ENCODE measurements at regions not wholly inside any gene's neighbourhood (a gene's known extent, or its start where the extent isn't known, plus 50 kb on each side); places are given as distances from the start of the nearest gene placed in this dataset.

GRCh38 chr4:11081006-11081405, 347.7 kb downstream of the HS3ST1 start:
- H4K91ac ChIP-seq (ENCODE audit: insufficient read depth, low read depth, low read length), result no peak overlapping the region
- CTCF ChIA-PET, result no interaction called here
- DNase-seq, result no peak

More at GRCh38 chr4:11081006-11081405, 347.7 kb downstream of the HS3ST1 start:
- H2BK20ac ChIP-seq (ENCODE audit: low read depth, low read length), result no peak overlapping the region
- TF ChIP-seq RAD21 (IDR thresholded peaks at IDR 0.05; ENCODE audit: low read length) (no peak), BHLHE40 (IDR thresholded peaks at IDR 0.05; ENCODE audit: low read depth, low read length) (no peak), CHD1 (IDR thresholded peaks at IDR 0.05; ENCODE audit: low read depth, low read length) (no peak), SMC3 (IDR thresholded peaks at IDR 0.05; ENCODE audit: low read depth, low read length) (no peak)
- no peak overlapping the region for H3K4me2 ChIP-seq (ENCODE audit: low read depth, low read length)
- no peak overlapping the region for H2BK5ac ChIP-seq (ENCODE audit: low read depth, low read length, poor library complexity, severe bottlenecking)
- H3K36me3 ChIP-seq (ENCODE audit: control insufficient read depth, insufficient read depth, low read length), result no peaks in the 10 kb centered on the region
- no TSS peak for BruUV-seq (replicated peaks)
- no peak overlapping the region for H3K18ac ChIP-seq (ENCODE audit: low read depth, low read length)
- no peak overlapping the region for H3K27ac ChIP-seq (ENCODE audit: insufficient read depth, low read length)
- no peaks in the 10 kb centered on the region for H3K27me3 ChIP-seq (ENCODE audit: control insufficient read depth, insufficient read depth, low read length)
- no peak overlapping the region for H3K4ac ChIP-seq (ENCODE audit: low read depth, low read length)
- no peak for ATAC-seq (ENCODE audit: low read depth)
- dilution Hi-C loops (cut with HindIII; ENCODE audit: low sequenced_read_pairs, unreplicated experiment) (no loop called here), intact Hi-C loops (cut with micrococcal nuclease) (no loop called here), in situ Hi-C loops (cut with MboI; ENCODE audit: low sequenced_read_pairs) (no loop called here)
- no peak overlapping the region for H4K8ac ChIP-seq (ENCODE audit: low read depth in 2 of 2, low read length in 2 of 2)
- no peak overlapping the region for H2AK5ac ChIP-seq (ENCODE audit: low read depth, low read length)
- H3K9me3 ChIP-seq (ENCODE audit: control insufficient read depth, insufficient read depth, low read length), result peaks cover 2% of the 10 kb centered on the region; the same call in 1 of the 2 replicates
- H2BK15ac ChIP-seq (ENCODE audit: low read depth, low read length), result no peak overlapping the region
- POLR2A ChIA-PET (ENCODE audit: unreplicated experiment), result no interaction called here
- H2AFZ ChIP-seq (replicated peaks; ENCODE audit: low read length, poor library complexity), result no peak overlapping the region
- H3K4me3 ChIP-seq (ENCODE audit: insufficient read depth, low read depth, low read length), result no peak overlapping the region
- H3K79me1 ChIP-seq (ENCODE audit: low read depth in 1 of 2, low read length in 2 of 2), result no peaks in the 10 kb centered on the region
- H3K56ac ChIP-seq (ENCODE audit: extremely low read depth, insufficient read depth, low read length), result no peak overlapping the region
- no peak overlapping the region for H3K14ac ChIP-seq (replicated peaks; ENCODE audit: low read depth, low read length)
- H3K23ac ChIP-seq (ENCODE audit: low read depth, low read length), result no peak overlapping the region
- H2AK9ac ChIP-seq (replicated peaks; ENCODE audit: low read depth, low read length, poor library complexity), result no peak overlapping the region
- H4K20me1 ChIP-seq (ENCODE audit: insufficient read depth, low read length), result no peaks in the 10 kb centered on the region
- no peaks in the 10 kb centered on the region for H3K9me1 ChIP-seq (ENCODE audit: insufficient read depth, low read length)
- no peaks in the 10 kb centered on the region for H3K4me1 ChIP-seq (ENCODE audit: control insufficient read depth, insufficient read depth, low read length)
- H3K9ac ChIP-seq (ENCODE audit: low read depth, low read length), result no peak overlapping the region
- no peak overlapping the region for H4K5ac ChIP-seq (ENCODE audit: low read depth, low read length)
- H2BK120ac ChIP-seq (ENCODE audit: low read depth, low read length), result no peak overlapping the region

Measured in IMR-90 (cell line).